Fibroblast of lung (primary cell): ENCODE measurements at regions not wholly inside any gene's neighbourhood (a gene's known extent, or its start where the extent isn't known, plus 50 kb on each side); places are given as distances from the start of the nearest gene placed in this dataset.

ENCODE experiments used
- DNase-seq, 2 donors: peaks; one replicate each; pipeline versions ENCODE4 v3.0.0 to v3.0.0-alpha.2; 2010; ENCODE audit warnings: low read depth in 2 of 2
- H2AFZ ChIP-seq: 2 replicates; pipeline ENCODE4 v1.5.1; 2012; ENCODE audit warnings: low read length, control low read depth, inconsistent platforms
- H3K27ac ChIP-seq: 2 replicates; pipeline ENCODE4 v1.5.1; 2011; ENCODE audit warnings: low read length, control low read depth; ENCODE audit not compliant: insufficient read depth
- H3K27me3 ChIP-seq: 2 replicates; pipeline ENCODE4 v1.5.1; 2011; ENCODE audit warnings: mild to moderate bottlenecking, low read length; ENCODE audit not compliant: control insufficient read depth, insufficient read depth
- H3K36me3 ChIP-seq: 2 replicates; pipeline ENCODE4 v1.5.1; 2011; ENCODE audit warnings: low read length; ENCODE audit not compliant: control insufficient read depth, insufficient read depth
- H3K4me1 ChIP-seq: 2 replicates; pipeline ENCODE4 v1.5.1; 2011; ENCODE audit warnings: low read length; ENCODE audit not compliant: control insufficient read depth, insufficient read depth; ENCODE audit errors: extremely low read depth
- H3K4me2 ChIP-seq: 2 replicates; pipeline ENCODE4 v1.5.1; 2011; ENCODE audit warnings: low read length, control low read depth; ENCODE audit not compliant: insufficient read depth; ENCODE audit errors: extremely low read depth
- H3K4me3 ChIP-seq, 4 experiments: fragments of 200-600 bp in 1 of 4; sonication (generic) in 1 of 4; replicated peaks in 1 of 4; 2 replicates each; pipeline ENCODE4 v1.5.1; 2011 to 2016; ENCODE audit warnings: low read length in 4 of 4, low read depth in 3 of 4, mild to moderate bottlenecking in 3 of 4, control low read depth in 2 of 4, inconsistent platforms in 1 of 4, mixed read lengths in 1 of 4; ENCODE audit not compliant: insufficient read depth in 1 of 4; ENCODE audit errors: control extremely low read depth in 1 of 4
- H3K79me2 ChIP-seq: 2 replicates; pipeline ENCODE4 v1.5.1; 2012; ENCODE audit warnings: mild to moderate bottlenecking, low read length, inconsistent platforms; ENCODE audit not compliant: control insufficient read depth, insufficient read depth
- H3K9ac ChIP-seq: 2 replicates; pipeline ENCODE4 v1.5.1; 2011; ENCODE audit warnings: mild to moderate bottlenecking, low read length, control low read depth; ENCODE audit not compliant: insufficient read depth
- H3K9me3 ChIP-seq: 2 replicates; pipeline ENCODE4 v1.5.1; 2012; ENCODE audit warnings: low read depth, low read length; ENCODE audit not compliant: control insufficient read depth, insufficient read depth
- H4K20me1 ChIP-seq: 2 replicates; pipeline ENCODE4 v1.5.1; 2011; ENCODE audit warnings: low read length; ENCODE audit not compliant: control insufficient read depth, insufficient read depth; ENCODE audit errors: extremely low read depth
- EZH2 ChIP-seq: IDR thresholded peaks from 2 replicates; pipeline ENCODE4 v1.5.1; 2012; ENCODE audit warnings: low read length, control low read depth, mild to moderate bottlenecking; ENCODE audit errors: missing control alignments
- TF ChIP-seq, protein P1 (sequence below), 2 donors: IDR thresholded peaks in 1 of 2; conservative IDR thresholded peaks in 1 of 2; 1 replicate in 1 of 2; 2 replicates in 1 of 2; pipeline ENCODE4 v1.5.1; 2011 to 2012; ENCODE audit warnings: low read length in 2 of 2, control low read depth in 1 of 2, inconsistent platforms in 1 of 2, low read depth in 1 of 2, mild to moderate bottlenecking in 1 of 2

DNA sequence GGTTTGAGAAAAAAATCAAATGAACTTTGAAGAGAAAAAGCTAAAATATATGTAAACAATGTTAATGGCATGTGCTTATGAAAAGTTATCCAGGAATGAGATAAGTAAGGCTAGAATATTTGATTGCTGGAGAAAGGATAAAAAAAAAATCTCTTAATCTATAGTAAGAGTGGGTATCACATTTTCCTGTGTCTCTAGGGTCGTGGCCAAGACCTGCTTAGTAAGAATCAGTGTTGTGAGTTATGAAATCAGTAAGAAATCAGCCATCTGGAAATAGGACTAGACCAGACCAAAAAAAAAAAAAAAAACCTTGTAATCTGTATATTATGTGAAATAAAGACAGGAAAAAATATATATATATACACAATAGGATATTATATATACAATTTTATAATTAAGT lies 1153.9 kb downstream of the CDH11 start:
- no peak for DNase-seq

DNA sequence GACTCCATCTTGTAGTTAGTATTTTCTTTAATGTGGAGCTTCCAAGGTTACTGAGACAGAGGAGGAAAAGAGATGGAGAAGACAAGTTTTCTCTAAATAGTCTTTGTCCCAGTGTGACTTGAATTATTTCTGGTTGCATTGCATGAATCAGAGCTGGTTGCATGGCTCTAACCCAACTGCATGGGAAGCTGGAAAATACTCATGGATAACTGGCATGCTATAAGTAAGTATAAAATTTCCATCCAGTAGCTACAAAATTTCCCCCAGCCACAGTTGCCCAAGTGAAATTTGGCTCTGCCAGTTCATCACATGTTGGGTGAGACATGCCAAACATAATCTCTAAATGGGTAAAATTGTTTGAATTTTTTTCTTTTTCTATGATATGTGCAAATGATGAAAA lies 1161.5 kb downstream of the CDH11 start:
- H4K20me1 ChIP-seq: no peaks in the 10 kb centered on the region
- H3K79me2 ChIP-seq: no peaks in the 10 kb centered on the region
- no peaks in the 10 kb centered on the region for H3K27me3 ChIP-seq
- H3K9me3 ChIP-seq: no peaks in the 10 kb centered on the region
- DNase-seq: no peak
- H3K4me3 ChIP-seq: no peak overlapping the region
- H3K27ac ChIP-seq: no peak overlapping the region
- H2AFZ ChIP-seq: no peak overlapping the region
- H3K9ac ChIP-seq: no peak overlapping the region
- no peaks in the 10 kb centered on the region for H3K36me3 ChIP-seq
- H3K4me1 ChIP-seq: no peaks in the 10 kb centered on the region
- TF ChIP-seq, protein P1, sequence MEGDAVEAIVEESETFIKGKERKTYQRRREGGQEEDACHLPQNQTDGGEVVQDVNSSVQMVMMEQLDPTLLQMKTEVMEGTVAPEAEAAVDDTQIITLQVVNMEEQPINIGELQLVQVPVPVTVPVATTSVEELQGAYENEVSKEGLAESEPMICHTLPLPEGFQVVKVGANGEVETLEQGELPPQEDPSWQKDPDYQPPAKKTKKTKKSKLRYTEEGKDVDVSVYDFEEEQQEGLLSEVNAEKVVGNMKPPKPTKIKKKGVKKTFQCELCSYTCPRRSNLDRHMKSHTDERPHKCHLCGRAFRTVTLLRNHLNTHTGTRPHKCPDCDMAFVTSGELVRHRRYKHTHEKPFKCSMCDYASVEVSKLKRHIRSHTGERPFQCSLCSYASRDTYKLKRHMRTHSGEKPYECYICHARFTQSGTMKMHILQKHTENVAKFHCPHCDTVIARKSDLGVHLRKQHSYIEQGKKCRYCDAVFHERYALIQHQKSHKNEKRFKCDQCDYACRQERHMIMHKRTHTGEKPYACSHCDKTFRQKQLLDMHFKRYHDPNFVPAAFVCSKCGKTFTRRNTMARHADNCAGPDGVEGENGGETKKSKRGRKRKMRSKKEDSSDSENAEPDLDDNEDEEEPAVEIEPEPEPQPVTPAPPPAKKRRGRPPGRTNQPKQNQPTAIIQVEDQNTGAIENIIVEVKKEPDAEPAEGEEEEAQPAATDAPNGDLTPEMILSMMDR (conservative IDR thresholded peaks at IDR 0.05 in 1 of 2, IDR thresholded peaks at IDR 0.05 in 1 of 2; ENCODE audit: low read depth in 1 of 2, low read length in 2 of 2): no peak
- TF ChIP-seq EZH2: no peak
- H3K4me2 ChIP-seq: no peak overlapping the region

More for the DNA sequence above, 1153.9 kb downstream of the CDH11 start:
- no peaks in the 10 kb centered on the region for H3K79me2 ChIP-seq
- no peak overlapping the region for H3K27ac ChIP-seq
- H3K4me1 ChIP-seq: no peaks in the 10 kb centered on the region
- no peaks in the 10 kb centered on the region for H3K9me3 ChIP-seq
- no peaks in the 10 kb centered on the region for H3K36me3 ChIP-seq
- no peak overlapping the region for H2AFZ ChIP-seq
- no peak overlapping the region for H3K4me3 ChIP-seq
- no peaks in the 10 kb centered on the region for H4K20me1 ChIP-seq
- no peak overlapping the region for H3K9ac ChIP-seq
- H3K27me3 ChIP-seq: no peaks in the 10 kb centered on the region
- no peak for TF ChIP-seq EZH2
- TF ChIP-seq, protein P1 (conservative IDR thresholded peaks at IDR 0.05 in 1 of 2, IDR thresholded peaks at IDR 0.05 in 1 of 2; ENCODE audit: low read depth in 1 of 2, low read length in 2 of 2): no peak
- H3K4me2 ChIP-seq: no peak overlapping the region

DNA sequence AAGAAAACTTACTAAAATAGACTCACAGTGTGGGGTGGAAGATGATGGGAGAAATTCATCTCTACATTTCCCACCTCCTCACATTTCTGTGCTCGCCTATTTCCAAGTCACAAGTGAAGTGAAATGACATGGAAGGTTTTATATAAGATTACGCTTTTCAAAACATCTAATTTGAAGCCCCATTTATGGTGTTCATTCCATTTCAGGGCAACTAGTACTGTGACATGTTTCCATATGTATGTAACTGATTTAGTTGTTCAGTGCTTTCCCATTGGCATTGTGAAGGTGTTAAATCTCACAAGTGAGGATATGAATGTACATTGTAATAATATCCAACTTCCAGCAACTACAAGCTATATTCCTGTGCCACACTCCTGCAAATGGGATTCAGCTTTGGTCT lies 1174.8 kb downstream of the CDH11 start:
- Histone ChIP-seq H3K4me3 (no peak overlapping the region), H3K9ac (no peak overlapping the region), H3K4me2 (no peak overlapping the region), H3K36me3 (no peaks in the 10 kb centered on the region), H3K4me1 (no peaks in the 10 kb centered on the region), H3K9me3 (no peaks in the 10 kb centered on the region), H4K20me1 (no peaks in the 10 kb centered on the region), H3K79me2 (no peaks in the 10 kb centered on the region), H2AFZ (no peak overlapping the region), H3K27me3 (no peaks in the 10 kb centered on the region), H3K27ac (no peak overlapping the region)
- no peak for DNase-seq
- no peak for TF ChIP-seq EZH2
- TF ChIP-seq, protein P1 (conservative IDR thresholded peaks at IDR 0.05 in 1 of 2, IDR thresholded peaks at IDR 0.05 in 1 of 2; ENCODE audit: low read depth in 1 of 2, low read length in 2 of 2): no peak
